Gastrocnemius medialis (tissue), 4 donors: ENCODE measurements at regions not wholly inside any gene's neighbourhood (a gene's known extent, or its start where the extent isn't known, plus 50 kb on each side); places are given as distances from the start of the nearest gene placed in this dataset.

ENCODE experiments used
- ATAC-seq, 2 donors: fragments of 150-250 bp; one replicate each; pipeline ENCODE4 v1.9.1; 2016
- DNase-seq, 2 donors: peaks; one replicate each; pipeline ENCODE4 v3.0.0-alpha.2; 2019
- H3K27ac ChIP-seq, 4 donors: fragments of 200-600 bp; sonication (generic); 1 replicate in 1 of 4; 2 replicates in 3 of 4; pipeline ENCODE4 v1.5.1; 2016 to 2018; ENCODE audit warnings: mild to moderate bottlenecking in 2 of 4, moderate library complexity in 1 of 4
- H3K27me3 ChIP-seq, 3 donors: fragments of 200-600 bp; sonication (generic) in 2 of 3; 1 replicate in 1 of 3; 2 replicates in 2 of 3; pipeline versions ENCODE4 v1.5.1 to v1.6.0; 2016 to 2019; ENCODE audit warnings: mild to moderate bottlenecking in 1 of 3, moderate library complexity in 1 of 3
- H3K36me3 ChIP-seq, 2 donors: fragments of 200-600 bp; sonication (generic) in 1 of 2; one replicate each; pipeline ENCODE4 v1.5.1; 2017 to 2018
- H3K4me1 ChIP-seq, 2 donors: fragments of 200-600 bp; sonication (generic) in 1 of 2; one replicate each; pipeline ENCODE4 v1.5.1; 2016 to 2017; ENCODE audit warnings: mild to moderate bottlenecking in 2 of 2
- H3K4me3 ChIP-seq, 4 donors: fragments of 200-600 bp; sonication (generic) in 3 of 4; 1 replicate in 1 of 4; 2 replicates in 3 of 4; pipeline ENCODE4 v1.5.1; 2016 to 2019; ENCODE audit warnings: mild to moderate bottlenecking in 2 of 4
- H3K9me3 ChIP-seq, 3 donors: fragments of 200-600 bp; sonication (generic) in 2 of 3; 1 replicate in 1 of 3; 2 replicates in 2 of 3; pipeline ENCODE4 v1.5.1; 2016 to 2019
- POLR2A ChIP-seq, 2 donors: fragments of 450-650 bp; IDR thresholded peaks; one replicate each; pipeline ENCODE4 v1.6.1; 2017; ENCODE audit warnings: antibody characterized with exemption in 2 of 2, mild to moderate bottlenecking in 2 of 2, moderate library complexity in 2 of 2
- in situ Hi-C, 4 donors: fragments of 200-750 bp; cut with MboI; loops; one replicate each; pipeline versions ENCODE4 v1.15.0 to v1.8.0; 2017; ENCODE audit warnings: low sequenced_read_pairs in 4 of 4
- intact Hi-C: fragments of 100-400 bp; cut with DNase I; formaldehyde crosslinking; loops from one replicate; pipeline ENCODE4 v1.15.1; 2023; ENCODE audit warnings: low total_unique reads
- TF ChIP-seq, protein P1 (sequence below), 5 experiments: fragments of 450-650 bp in 3 of 5; fragments of 200-600 bp in 2 of 5; sonication (generic) in 2 of 5; IDR thresholded peaks in 4 of 5; conservative IDR thresholded peaks in 1 of 5; 1 replicate in 4 of 5; 2 replicates in 1 of 5; pipeline ENCODE4 v1.5.1; 2016 to 2019; ENCODE audit warnings: antibody characterized with exemption in 5 of 5, mild to moderate bottlenecking in 3 of 5, moderate library complexity in 3 of 5

- Histone ChIP-seq H3K9me3 (no peaks in the 10 kb centered on the region), H3K27me3 (no peaks in the 10 kb centered on the region)
- in situ Hi-C loops: no loop called here
These were observed 164.1 kb upstream of the CDKN3 start for GRCh38 chr14:54232735-54233134.

DNA sequence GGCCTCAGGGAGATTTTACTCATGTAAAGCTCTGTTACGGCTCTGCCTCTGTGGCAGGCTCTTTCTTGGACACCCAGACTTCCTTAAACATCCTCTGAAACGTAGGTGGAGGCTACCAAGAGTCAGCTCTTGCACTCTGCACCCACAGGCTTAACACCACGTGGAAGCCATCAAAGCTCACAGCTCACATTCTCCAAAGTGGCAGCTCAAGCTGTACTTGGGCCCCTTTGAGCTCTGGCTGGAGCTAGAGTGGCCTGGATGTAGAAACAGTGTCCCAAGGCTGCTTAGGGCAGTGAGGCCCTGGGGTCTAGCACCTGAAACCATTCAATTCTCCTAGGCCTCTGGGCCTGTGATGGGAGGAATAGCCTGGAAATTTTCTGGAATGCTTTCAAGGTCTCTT is 155.3 kb upstream of the CDKN3 start:
- no peak for TF ChIP-seq POLR2A (IDR thresholded peaks at IDR 0.05)
- TF ChIP-seq, protein P1, sequence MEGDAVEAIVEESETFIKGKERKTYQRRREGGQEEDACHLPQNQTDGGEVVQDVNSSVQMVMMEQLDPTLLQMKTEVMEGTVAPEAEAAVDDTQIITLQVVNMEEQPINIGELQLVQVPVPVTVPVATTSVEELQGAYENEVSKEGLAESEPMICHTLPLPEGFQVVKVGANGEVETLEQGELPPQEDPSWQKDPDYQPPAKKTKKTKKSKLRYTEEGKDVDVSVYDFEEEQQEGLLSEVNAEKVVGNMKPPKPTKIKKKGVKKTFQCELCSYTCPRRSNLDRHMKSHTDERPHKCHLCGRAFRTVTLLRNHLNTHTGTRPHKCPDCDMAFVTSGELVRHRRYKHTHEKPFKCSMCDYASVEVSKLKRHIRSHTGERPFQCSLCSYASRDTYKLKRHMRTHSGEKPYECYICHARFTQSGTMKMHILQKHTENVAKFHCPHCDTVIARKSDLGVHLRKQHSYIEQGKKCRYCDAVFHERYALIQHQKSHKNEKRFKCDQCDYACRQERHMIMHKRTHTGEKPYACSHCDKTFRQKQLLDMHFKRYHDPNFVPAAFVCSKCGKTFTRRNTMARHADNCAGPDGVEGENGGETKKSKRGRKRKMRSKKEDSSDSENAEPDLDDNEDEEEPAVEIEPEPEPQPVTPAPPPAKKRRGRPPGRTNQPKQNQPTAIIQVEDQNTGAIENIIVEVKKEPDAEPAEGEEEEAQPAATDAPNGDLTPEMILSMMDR (IDR thresholded peaks at IDR 0.05 in 4 of 5, conservative IDR thresholded peaks at IDR 0.05 in 1 of 5): no peak
- H3K27me3 ChIP-seq: no peaks in the 10 kb centered on the region
- intact Hi-C loops (no loop called here), in situ Hi-C loops (no loop called here)
- H3K36me3 ChIP-seq: no peaks in the 10 kb centered on the region
- no peak overlapping the region for H3K4me3 ChIP-seq
- no peak overlapping the region for H3K27ac ChIP-seq
- H3K4me1 ChIP-seq: no peaks in the 10 kb centered on the region
- no peaks in the 10 kb centered on the region for H3K9me3 ChIP-seq
- no peak for DNase-seq
- ATAC-seq: no peak

More at GRCh38 chr14:54232735-54233134, 164.1 kb upstream of the CDKN3 start:
- TF ChIP-seq, protein P1 (IDR thresholded peaks at IDR 0.05 in 4 of 5, conservative IDR thresholded peaks at IDR 0.05 in 1 of 5): no peak
- TF ChIP-seq POLR2A (IDR thresholded peaks at IDR 0.05): no peak
- intact Hi-C loops: no loop called here
- DNase-seq (no peak), ATAC-seq (no peak)
- Histone ChIP-seq H3K36me3 (no peaks in the 10 kb centered on the region), H3K4me1 (no peaks in the 10 kb centered on the region), H3K4me3 (no peak overlapping the region), H3K27ac (no peak overlapping the region)

GRCh38 chr14:54251356-54251755 is 145.5 kb upstream of the CDKN3 start:
- H3K36me3 ChIP-seq: no peaks in the 10 kb centered on the region
- H3K27me3 ChIP-seq: no peaks in the 10 kb centered on the region
- no peaks in the 10 kb centered on the region for H3K4me1 ChIP-seq
- no peak for TF ChIP-seq POLR2A (IDR thresholded peaks at IDR 0.05)
- TF ChIP-seq, protein P1 (IDR thresholded peaks at IDR 0.05 in 4 of 5, conservative IDR thresholded peaks at IDR 0.05 in 1 of 5): no peak
- intact Hi-C loops: no loop called here
- ATAC-seq (no peak), DNase-seq (no peak)
- no peak overlapping the region for H3K4me3 ChIP-seq
- H3K9me3 ChIP-seq: no peaks in the 10 kb centered on the region
- in situ Hi-C loops: no loop called here
- H3K27ac ChIP-seq: no peak overlapping the region

GRCh38 chr14:54252072-54252730 is 144.6 kb upstream of the CDKN3 start:
- Histone ChIP-seq H3K9me3 (no peaks in the 10 kb centered on the region), H3K27ac (no peak overlapping the region), H3K4me3 (no peak overlapping the region), H3K36me3 (no peaks in the 10 kb centered on the region), H3K27me3 (no peaks in the 10 kb centered on the region), H3K4me1 (no peaks in the 10 kb centered on the region)
- in situ Hi-C loops: no loop called here
- DNase-seq: no peak
- intact Hi-C loops: no loop called here
- TF ChIP-seq POLR2A (IDR thresholded peaks at IDR 0.05): no peak
- TF ChIP-seq, protein P1 (IDR thresholded peaks at IDR 0.05 in 4 of 5, conservative IDR thresholded peaks at IDR 0.05 in 1 of 5): no peak
- no peak for ATAC-seq
